Stimulated activated effector memory CD8-positive, alpha-beta T cell treated with anti-CD3 and anti-CD28 coated beads, Interleukin-12 subunit alpha, Interleukin-12 subunit beta, amount 100 ng/mL, for 72 hours (primary cell): ENCODE measurements at regions not wholly inside any gene's neighbourhood (a gene's known extent, or its start where the extent isn't known, plus 50 kb on each side); places are given as distances from the start of the nearest gene placed in this dataset.

ENCODE experiments used
- ATAC-seq: fragments of 150-1000 bp; cut with Tn5 transposase; 2 replicates; pipeline ENCODE4 v1.10.0; 2021
- DNase-seq, 2 donors: peaks; one replicate each; pipeline ENCODE4 v3.0.0; 2021 to 2022; ENCODE audit warnings: low spot score in 2 of 2
- H3K27ac Mint-ChIP-seq: one replicate; pipeline ENCODE4 v1.8.0; 2022; ENCODE audit warnings: mild to moderate bottlenecking, mixed read lengths
- H3K36me3 Mint-ChIP-seq: one replicate; pipeline ENCODE4 v1.8.0; 2022; ENCODE audit warnings: mild to moderate bottlenecking, mixed read lengths
- H3K4me1 Mint-ChIP-seq: one replicate; pipeline ENCODE4 v1.8.0; 2022; ENCODE audit warnings: mixed read lengths
- H3K4me3 Mint-ChIP-seq: one replicate; pipeline ENCODE4 v1.8.0; 2022; ENCODE audit warnings: mild to moderate bottlenecking, mixed read lengths
- H3K9me3 Mint-ChIP-seq: one replicate; pipeline ENCODE4 v1.8.0; 2022; ENCODE audit warnings: mixed read lengths

DNA sequence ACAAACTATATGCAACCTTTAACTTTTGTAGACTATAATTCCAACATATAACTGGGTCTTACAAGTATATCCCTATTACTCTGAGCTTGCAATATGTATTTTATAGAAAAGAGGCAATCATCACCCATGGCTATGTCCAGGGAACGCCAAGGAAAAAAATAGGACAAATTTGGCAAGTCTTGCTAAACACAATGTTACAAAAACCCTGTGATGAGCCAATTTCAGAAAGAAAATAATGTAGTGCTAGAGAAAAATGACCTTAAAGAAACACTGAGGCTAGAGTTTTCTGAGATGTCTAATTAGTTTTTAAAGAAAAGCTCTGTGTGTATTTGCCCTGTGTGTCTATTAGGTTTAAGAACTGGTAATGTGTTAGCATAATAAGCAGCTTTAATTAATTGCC is 68.0 kb upstream of the FREM2 start:
- H3K9me3 Mint-ChIP-seq = peaks cover 2% of the 10 kb centered on the region
- no peaks in the 10 kb centered on the region for H3K4me1 Mint-ChIP-seq
- no peaks in the 10 kb centered on the region for H3K36me3 Mint-ChIP-seq
- H3K4me3 Mint-ChIP-seq = no peak overlapping the region
- DNase-seq (no peak), ATAC-seq (no peak)
- no peak overlapping the region for H3K27ac Mint-ChIP-seq

DNA sequence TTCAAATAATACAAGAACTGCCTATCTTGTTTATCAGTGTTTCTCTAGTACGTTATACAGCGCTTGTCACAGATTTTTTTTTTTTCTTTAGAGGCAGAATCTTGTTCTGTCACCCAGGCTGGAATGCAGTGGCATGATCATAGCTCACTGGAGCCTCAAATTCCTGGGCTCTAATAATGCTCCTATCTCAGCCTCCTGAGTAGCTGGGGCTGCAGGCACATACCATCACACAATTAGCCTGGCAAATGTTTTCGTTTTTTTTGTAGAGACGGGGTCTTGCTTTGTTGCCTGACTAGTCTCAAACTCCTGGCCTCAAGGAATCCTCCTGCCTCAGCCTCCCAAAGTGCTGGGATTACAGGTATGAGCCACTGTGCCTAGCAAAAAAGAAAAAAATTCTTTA is 66.0 kb upstream of the FREM2 start:
- H3K4me1 Mint-ChIP-seq = no peaks in the 10 kb centered on the region
- no peak overlapping the region for H3K4me3 Mint-ChIP-seq
- H3K36me3 Mint-ChIP-seq = no peaks in the 10 kb centered on the region
- DNase-seq = no peak
- no peak for ATAC-seq
- peaks cover 4% of the 10 kb centered on the region for H3K9me3 Mint-ChIP-seq
- no peak overlapping the region for H3K27ac Mint-ChIP-seq

DNA sequence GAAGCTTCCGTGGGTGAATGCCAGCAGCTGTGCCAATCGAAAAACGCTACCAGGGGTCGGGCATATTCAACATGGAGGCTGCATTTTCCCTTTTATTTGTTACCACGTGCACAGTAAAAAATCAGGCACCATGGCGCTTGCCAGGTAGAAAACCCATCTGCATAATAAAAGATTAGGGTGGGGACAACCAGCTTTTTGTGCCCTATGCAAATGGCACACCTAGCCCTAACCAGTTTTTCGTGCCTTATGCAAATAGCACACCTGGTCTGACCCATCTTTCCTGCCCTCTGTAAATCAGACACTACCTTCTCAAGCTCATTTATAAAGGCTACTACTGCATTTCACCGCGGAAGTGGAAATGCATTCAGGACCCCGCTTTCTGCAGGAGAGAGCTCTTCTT is 62.1 kb upstream of the FREM2 start:
- Mint-ChIP-seq H3K27ac (no peak overlapping the region), H3K9me3 (peaks cover 2% of the 10 kb centered on the region), H3K4me1 (no peaks in the 10 kb centered on the region), H3K4me3 (no peak overlapping the region), H3K36me3 (no peaks in the 10 kb centered on the region)
- ATAC-seq (no peak), DNase-seq (no peak)

DNA sequence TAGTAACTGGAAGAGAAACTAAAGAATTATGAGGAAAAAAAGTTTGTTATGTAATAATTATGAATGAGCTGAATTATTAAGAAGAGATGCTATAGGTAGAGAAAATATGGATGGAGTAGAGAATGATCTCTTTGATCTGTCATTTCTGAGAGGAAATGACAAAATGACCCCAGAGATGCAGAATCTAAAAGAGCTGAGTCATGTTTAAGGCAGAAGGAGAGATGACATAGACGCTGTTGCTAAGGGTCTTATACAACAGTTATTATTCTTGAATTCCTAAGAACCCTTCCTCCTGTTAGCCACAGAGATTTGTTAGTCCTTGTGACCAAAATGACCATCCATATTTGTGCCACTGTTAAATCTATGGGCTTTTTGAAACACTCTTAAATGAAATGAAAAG is 58.3 kb upstream of the FREM2 start:
- no peak overlapping the region for H3K4me3 Mint-ChIP-seq
- no peak overlapping the region for H3K27ac Mint-ChIP-seq
- no peaks in the 10 kb centered on the region for H3K36me3 Mint-ChIP-seq
- no peaks in the 10 kb centered on the region for H3K4me1 Mint-ChIP-seq
- DNase-seq (no peak), ATAC-seq (no peak)
- peaks cover 2% of the 10 kb centered on the region for H3K9me3 Mint-ChIP-seq

DNA sequence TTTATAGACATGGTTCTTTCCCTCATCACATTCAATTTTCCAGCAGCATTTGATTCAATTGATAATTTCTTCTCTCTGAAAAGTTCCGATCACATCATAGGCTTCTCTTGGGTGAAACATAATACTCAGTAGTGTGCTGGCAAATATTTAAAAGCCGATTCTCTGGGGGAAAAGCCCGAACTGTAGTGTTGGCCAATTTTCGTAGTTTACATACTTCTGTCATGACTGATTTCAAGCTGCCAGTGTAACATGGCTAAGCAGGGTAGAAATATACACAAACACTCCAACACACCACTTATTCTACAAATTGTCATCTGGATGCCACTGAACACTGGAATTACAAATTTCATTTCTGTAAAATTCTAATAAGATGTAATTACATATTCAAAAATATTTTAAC is 56.1 kb upstream of the FREM2 start:
- Mint-ChIP-seq H3K9me3 (no peaks in the 10 kb centered on the region), H3K36me3 (no peaks in the 10 kb centered on the region), H3K4me3 (no peak overlapping the region), H3K4me1 (no peaks in the 10 kb centered on the region), H3K27ac (no peak overlapping the region)
- no peak for ATAC-seq
- DNase-seq = no peak

DNA sequence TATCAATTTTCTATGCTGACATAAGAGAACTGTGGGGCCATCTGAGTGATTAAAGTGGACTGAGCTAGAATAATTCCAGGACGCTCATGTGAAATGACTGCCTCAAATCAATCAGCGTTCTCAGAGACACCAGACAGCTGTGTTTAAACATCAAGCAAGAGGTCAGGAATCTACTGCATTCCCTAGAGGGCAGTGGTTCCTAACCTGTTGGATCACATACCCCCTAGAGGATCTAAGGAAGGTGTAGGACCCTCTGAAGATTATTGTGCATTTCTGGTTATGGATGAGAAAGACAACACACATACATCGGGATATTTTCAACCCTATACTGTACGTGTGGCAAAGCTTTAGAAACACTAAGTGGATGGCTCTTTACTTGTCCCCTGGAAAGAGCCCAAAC is 51.8 kb upstream of the FREM2 start:
- Mint-ChIP-seq H3K4me3 (no peak overlapping the region), H3K36me3 (no peaks in the 10 kb centered on the region), H3K27ac (no peak overlapping the region), H3K4me1 (no peaks in the 10 kb centered on the region), H3K9me3 (no peaks in the 10 kb centered on the region)
- DNase-seq = no peak
- ATAC-seq = no peak

DNA sequence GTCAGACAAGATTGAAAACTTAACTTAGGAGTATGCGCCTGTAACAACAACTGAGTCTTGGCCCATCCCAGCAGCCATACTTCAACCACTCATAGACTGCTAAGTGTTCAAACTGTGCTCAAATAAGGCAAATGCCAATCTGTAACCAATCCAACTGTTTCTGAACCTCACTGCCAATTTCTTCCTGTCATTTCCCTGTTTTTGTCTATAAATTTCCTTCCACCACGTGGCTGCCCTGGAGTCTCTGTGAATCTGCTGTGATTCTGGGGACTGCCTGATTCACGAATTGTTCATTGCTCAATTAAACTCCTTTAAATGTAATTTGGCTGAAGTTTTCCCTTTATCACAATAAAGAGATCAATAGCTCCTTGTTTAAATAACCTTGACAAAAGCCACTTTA is 50.8 kb upstream of the FREM2 start:
- Mint-ChIP-seq H3K4me3 (no peak overlapping the region), H3K27ac (no peak overlapping the region), H3K4me1 (no peaks in the 10 kb centered on the region), H3K36me3 (no peaks in the 10 kb centered on the region), H3K9me3 (no peaks in the 10 kb centered on the region)
- ATAC-seq (no peak), DNase-seq (no peak)

DNA sequence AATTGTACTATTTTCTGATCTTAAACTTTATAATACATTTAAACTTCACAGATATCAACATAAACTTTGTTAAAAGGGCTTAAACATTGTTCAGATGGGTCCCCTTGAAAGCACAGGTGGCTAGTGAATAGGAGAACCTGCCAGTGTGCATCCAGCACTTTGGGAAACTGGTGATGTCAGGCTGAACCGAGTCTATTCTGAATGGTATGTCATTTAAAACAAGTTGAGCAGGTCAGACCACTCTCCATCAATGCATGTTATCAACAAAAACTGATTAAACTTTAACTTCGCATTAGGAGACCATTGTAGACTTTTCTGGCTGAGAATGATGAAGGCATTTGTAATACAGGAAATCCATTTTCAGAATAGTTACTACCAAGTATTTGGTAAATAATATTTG is 50.1 kb upstream of the FREM2 start:
- no peak overlapping the region for H3K27ac Mint-ChIP-seq
- H3K4me1 Mint-ChIP-seq = no peaks in the 10 kb centered on the region

More for the DNA sequence above, 50.1 kb upstream of the FREM2 start:
- H3K9me3 Mint-ChIP-seq = no peaks in the 10 kb centered on the region
- H3K4me3 Mint-ChIP-seq = no peak overlapping the region
- no peaks in the 10 kb centered on the region for H3K36me3 Mint-ChIP-seq
- ATAC-seq (no peak), DNase-seq (no peak)
